Activated effector memory CD4-positive, alpha-beta T cell treated with anti-CD3 and anti-CD28 coated beads, Interleukin-2, amount 50 U/mL, for 16 hours (primary cell): ENCODE measurements at regions not wholly inside any gene's neighbourhood (a gene's known extent, or its start where the extent isn't known, plus 50 kb on each side); places are given as distances from the start of the nearest gene placed in this dataset.

ENCODE experiments used
- DNase-seq: peaks from one replicate; pipeline ENCODE4 v3.0.0-alpha.2; 2020

DNA sequence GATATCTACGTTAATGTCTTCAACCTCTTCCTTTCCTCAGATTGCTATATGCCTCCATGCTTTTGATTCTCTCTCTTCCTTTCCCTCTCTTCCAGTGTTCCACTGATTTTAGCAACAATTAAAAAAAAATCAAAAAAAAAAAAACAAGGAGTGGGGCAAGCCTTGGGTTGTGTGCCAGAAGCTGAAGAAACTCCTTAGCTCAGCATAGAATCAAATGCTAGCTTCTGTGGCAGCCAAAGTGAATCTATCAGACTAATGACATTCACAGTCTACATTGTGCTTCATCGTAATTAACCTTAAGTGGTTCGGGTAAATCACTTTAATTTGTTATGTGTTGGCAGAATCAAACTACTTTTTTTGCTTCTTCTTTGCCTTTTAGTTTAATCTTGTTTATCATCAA is 237.3 kb downstream of the TMEM167A start:
- no peak for DNase-seq

DNA sequence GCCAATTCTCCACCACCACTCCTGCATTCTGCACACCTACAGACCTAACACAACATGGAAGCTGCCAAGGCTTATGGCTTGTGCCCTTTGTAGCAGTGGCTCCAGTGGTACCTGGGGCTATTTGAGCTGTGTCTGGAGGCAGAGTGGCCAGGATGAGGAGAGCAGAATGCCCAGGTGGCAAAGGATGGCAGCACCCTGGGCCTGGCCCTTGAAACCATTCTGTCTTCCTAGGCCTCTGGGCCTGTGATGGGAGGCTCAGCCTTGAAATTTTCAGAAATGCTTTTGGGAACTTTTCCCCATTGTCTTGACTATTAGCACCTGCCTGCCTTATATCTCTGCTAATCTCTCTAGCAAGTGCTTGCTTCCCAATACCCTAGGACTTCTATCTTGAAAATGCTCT is 241.7 kb downstream of the TMEM167A start:
- no peak for DNase-seq

DNA sequence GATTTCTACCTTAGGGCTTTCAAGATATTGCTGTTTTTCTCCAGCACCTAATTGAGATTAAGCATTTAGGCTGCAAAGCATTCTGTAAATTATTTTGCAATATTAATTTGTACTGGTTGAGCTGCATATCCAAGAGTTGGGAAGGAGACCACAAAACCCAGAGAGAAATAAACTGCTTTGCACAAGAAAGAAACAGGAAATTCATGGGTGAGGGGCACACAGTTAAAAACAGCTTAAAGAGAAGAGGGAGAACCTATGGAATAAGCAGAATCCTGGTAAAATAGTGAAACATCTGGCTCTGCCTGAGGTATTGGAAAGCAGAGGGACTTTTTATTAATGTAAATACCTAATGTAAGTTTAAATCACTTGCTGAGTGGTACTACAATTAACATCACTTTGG is 243.0 kb downstream of the TMEM167A start:
- DNase-seq, result no peak

DNA sequence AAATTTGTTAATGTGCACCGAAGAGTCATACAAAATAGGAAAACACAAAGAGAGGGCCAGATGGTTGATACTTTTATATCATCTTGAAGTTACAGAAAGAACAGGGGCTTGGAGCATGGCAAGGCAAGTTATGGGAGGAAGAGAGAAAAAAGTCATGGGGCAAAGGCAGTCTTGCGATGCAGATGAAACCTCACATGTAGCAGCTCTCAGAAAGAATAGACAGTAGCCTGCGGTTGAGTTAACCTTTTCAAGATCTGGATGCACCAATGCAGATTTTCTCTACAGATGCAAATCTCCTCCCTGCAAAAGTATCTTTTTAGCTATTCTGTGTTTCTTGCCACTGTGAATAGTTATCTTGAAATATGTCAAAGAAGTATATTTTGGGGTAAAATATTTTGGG is 243.9 kb downstream of the TMEM167A start:
- no peak for DNase-seq

DNA sequence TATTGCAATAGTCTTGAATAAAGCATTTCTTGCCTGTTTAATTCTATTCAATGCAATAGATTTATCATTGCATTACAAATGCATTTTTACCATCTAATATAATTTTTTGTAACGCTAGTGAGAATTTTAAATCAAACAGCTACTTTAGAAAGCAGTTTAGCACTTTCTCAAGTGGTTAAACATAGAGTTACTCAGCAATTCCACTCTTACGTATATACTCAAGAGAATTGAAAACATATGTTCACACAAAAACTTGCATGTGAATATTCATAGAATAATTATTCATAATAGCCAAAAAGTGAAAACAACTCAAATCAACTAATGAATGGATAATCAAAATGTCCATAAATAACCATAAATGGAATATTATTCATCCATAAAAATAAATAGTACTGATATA is 244.7 kb downstream of the TMEM167A start:
- no peak for DNase-seq

DNA sequence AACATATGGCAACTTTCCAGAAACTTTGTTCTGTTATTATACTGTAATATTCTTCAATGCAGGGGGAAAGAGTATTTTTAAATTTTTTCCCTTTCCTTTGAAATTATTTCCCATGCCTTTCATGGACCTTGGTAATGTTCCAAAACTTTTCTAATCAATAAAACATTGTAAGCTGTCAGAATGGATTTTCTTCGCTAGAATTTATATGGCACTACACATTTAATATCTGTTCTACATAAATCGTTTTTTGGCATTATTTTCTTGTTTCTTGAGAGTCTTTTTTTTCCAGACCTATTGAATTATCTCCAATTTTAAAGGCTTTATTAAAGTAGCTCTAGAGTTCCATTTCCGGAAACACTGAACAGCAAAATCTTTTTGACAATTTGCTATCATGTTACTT is 249.0 kb downstream of the TMEM167A start:
- no peak for DNase-seq

DNA sequence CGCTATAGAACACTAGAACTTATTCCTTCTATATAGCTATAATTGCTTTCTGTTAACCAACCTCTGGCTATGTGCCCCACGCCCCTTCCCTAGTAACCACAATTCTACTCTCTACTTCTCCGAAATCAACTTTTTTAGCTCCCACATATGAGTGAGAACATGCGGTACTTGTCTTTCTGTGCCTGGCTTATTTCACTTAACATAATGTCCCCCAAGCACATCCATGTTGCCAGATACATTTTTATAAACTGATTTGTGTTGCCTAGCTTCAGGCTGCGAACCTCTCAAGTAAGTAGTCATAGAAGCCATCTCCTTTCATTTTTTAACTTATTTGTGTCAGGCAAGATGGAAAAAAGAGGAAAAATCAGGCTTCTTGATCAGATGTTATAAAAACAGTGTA is 249.5 kb downstream of the TMEM167A start:
- no peak for DNase-seq

DNA sequence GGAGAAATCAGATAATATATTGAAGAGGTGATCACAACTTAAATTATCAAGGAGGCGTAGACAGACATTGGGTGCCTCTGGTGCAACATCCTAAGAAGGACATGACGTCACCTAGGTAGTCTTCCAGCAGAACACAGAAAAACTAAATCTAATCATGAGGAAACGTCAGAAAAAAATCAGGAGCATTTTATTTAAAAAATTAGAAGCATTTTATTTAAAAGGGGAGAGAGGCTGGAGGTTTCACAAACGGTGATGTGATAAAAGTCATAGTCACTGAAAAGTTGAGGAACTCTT is 254.6 kb downstream of the TMEM167A start:
- DNase-seq, result no peak

DNA sequence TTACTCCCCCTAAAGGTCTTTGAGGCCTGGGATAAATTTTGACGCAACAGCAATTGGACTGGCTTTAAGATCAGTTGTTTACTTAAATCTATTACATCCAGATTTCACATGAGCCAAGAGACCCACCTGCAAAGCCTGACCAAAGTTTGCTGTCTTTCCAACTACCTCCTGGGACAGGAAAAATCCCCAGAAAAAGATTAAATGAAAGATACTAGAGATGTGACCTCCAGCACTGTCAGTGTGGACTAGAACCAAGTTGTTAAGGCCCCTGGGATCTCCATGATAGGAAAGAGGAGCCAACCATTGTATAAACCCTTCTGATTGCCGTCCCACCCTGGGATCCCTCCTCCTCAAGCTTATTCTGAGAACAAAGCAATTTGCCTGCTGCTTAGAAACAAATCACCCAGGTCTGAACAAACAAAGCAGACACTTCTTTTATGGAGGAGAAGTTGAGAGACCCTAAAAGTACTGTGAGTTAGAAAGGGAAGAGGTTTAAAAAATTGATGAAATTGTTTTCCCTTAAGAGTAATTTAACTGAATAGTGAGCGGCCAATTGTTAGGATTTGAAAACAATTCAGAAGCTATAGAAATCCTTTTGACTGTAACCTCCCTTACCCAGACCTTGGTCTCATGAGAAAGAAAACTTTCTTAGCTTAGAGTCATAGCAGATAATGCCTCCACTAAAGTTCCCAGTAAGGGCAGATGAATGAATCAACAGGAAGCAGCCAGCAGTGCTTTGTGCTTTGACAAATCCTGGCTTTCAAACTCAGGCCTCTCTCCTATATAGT is 255.2 kb downstream of the TMEM167A start:
- DNase-seq, result no peak

DNA sequence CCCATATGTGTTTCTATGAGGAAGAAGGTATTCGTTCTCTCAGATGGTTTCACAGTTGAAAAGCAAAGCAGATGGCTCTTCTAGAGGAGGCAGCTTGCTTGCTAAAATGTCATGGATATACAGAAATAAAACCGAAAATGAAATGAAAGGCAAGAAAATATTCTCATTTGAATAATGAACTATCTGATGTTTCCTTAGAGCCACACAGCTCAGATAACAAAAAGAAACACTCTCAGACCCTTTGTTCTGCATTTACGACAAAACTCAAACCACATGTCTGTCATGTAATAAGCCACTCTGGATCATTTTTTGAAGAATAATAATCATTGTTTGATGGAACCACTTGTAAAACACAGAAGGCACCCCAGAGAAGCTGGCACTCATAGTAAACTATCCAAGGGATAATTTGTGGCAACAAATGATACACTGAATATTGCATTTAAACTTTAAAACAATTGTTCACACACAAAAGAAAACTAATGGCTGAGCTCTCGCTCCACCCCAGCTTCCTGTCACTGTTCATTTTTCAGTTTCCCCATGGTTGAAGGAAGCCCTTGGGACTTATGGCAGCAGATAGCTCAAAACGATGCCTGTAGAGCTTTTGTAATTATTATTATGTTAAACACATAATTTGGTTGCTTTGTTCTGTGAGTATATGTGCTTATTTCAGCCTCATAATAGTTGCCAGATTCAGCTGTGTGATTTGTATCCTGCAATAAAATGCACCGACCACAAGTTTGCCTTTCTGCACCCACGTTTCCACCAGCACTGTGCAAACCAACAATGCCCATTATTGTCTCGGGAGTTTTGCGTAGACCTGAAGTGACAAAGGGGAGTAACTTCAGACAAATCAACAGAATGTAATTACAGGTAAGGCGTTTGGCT is 256.0 kb downstream of the TMEM167A start:
- no peak for DNase-seq

DNA sequence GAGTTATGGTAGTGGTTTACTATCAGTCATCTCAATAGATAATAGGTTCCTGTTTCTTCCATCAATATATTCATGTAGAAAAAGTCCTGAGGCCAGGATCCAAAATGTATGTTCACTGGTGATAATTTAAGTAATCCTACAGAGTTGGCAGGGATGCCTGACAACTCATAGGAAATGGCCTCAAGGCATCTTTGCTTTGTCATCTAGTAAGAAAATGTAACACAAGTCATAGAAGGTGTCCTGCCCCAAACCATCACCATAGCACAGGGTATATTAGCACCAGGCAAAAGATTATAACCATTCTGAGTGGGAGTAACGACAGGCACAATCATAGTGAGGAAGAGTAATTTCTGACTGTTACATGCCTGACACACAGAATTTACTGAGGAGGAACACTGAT is 257.0 kb downstream of the TMEM167A start:
- DNase-seq, result no peak

DNA sequence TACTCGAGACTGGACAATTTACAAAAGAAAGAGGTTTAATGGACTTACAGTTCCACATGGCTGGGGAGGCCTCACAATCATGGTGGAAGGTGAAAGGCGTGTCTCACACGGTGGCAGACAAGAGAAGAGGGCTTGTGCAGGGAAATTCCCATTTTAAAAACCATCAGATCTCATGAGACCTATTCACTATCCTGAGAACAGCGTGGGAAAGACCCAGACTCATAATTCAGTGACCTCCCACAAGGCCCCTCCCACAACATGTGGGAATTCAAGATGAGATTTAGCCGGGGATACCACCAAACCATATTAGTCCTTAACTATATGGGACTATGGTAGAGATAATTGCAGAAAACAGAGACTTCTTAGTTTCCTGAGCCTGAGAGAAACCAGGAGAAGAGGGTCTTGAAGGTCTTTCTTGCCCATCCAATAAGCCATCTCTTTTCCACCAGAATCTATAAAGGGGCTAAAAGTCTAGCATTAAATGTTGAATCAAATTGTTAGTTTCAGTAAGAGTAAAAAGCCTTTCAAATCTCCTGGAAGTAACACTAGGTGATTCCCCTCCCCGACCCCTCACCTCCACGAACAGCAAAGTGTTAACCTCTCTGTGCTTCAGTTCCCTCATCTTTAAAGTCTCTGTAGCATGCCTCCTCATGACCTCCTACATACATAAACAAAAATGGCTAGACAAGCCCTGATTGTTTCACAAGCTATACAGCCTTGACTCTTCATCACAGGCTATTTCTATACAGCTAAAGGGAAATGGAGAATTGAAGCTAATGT is 259.1 kb downstream of the TMEM167A start:
- DNase-seq, result no peak

DNA sequence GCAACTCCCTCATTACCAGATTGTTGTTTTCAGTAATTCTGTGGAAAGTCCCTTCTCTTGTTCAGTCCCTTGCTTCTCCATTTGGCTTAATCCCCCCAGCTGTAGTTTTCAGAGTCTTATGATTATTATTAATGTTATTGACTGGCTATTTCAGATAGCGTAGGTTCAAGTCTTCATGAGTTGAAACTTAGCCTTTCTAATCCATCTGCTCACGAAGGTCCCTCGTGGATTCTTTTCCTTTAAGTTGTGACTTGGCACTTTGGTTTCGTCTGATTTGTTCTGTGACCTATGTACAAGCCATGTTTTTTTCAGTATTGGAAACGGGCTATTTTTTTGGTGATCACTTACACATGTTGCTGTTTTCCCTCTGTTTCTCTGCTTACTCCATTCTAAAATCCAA is 260.3 kb downstream of the TMEM167A start:
- DNase-seq, result no peak

DNA sequence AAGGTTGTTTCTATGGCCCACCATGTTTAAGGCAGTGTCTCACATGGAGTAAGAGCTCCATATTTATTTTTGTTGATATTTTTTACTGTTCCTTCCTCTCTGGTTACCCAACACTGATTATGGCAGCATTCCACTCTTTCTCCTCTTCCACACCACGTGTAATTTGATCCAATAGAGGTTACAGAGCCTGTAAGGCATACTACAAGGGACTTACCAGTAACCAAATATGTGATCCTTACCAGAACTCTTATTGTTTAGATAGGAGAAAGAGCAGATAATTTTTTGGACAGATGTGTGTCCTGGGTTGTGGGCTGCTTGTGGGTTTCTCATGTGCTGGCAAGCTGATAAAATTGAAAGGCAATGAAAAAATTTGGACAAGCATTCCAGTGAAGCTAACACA is 261.3 kb downstream of the TMEM167A start:
- no peak for DNase-seq

DNA sequence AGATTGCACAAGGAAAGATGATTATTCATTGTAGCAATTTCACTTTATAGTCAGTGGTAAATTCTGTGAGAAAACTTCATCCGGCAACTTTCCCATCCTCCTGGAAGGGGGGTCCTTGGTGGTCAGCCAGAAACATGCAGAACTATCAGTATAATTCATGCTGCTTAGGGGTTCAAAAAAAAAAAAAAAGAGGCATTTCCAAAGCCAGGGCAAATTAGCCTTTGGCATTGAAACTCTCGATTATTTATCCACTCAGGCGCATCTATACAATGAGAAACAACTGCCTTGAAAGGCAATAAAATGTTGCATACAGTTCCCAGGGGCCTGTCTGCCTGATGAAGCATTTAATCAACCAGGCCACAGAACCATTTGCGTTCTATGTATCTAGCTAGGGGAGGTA is 263.3 kb downstream of the TMEM167A start:
- no peak for DNase-seq

DNA sequence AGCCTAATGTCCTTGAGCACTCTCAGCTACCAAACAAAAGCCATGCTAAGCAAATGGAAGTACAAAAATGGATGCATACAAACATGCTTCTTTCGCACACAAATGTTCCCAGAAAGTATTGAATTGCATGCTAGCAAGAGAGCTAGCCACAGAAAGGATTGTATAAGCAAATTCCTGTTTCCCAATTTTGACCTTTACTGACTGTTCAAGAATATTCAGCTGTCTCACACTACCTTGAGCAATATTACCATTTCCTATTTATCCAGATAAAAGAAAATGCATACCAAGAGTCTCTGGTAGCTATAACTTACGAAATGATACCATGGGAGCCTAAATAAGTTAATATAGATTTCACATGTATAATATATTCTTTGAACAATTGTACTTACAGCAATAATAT is 264.6 kb downstream of the TMEM167A start:
- DNase-seq, result no peak

DNA sequence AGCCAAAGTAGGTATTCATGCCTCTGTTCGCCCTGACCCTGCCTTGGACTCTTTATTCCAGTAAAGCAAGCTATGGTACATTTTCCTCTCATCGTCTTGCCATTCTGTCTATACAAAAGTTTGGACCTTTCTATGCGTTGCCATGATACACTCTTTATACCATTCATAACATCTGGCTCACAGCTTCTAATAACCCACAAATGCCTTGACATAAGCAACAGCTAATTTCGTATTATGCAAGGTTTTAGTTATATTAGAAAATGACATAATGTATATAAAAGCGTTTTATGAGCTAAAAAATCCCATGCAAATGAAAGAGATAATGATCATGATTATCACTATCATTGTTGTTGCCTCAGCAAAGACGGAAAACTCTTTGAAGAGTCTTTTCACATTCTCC is 265.7 kb downstream of the TMEM167A start:
- DNase-seq, result no peak

DNA sequence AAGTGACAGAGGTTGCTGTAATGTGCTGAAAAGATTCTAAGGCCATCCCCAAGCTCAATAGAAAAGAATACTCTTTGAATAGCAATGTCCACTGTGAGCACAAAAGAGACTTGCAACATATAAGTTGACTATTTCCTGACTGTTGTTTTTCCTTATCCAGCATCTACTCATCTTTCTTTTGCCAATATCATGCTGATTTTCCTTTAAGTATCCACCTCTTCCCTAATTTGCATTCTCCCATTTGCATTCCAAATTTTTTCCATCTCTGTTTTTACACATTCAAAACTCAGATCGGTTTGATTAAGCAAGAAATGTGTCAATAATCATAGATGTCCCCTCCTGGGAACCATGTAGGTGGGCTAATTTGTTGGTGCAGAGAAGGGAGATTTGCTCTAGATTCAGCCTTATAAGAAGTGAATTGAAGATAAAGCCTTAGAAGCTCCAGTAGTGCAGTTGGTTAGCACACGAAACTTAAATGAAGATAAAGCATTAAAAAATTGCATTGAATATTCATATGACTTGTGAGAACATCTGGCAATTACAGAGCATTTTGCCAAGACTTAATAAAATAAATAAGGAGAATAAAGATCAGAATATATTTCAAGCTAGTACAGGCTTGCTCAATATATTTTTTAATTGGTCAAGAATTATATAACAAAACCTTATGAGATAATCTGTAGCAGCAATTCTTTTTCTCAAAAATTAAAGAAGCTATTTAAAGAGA is 267.6 kb downstream of the TMEM167A start:
- DNase-seq, result no peak

DNA sequence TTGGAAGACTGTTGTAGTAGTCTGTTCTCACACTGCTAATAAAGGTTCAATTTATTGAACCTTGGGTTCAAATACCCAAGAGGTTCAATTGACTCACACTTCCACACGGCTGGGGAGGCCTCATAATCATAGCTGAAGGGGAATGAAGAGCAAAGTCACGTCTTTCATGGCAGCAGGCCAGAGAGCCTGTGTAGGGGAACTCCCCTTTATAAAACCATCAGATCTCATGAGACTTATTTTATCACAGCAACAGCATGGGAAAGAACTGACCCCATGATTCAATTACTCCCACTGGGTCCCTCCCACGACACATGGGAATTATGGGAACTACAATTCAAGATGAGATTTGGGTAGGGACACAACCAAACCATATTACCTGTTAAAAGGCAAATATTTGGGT is 268.2 kb downstream of the TMEM167A start:
- DNase-seq, result no peak

DNA sequence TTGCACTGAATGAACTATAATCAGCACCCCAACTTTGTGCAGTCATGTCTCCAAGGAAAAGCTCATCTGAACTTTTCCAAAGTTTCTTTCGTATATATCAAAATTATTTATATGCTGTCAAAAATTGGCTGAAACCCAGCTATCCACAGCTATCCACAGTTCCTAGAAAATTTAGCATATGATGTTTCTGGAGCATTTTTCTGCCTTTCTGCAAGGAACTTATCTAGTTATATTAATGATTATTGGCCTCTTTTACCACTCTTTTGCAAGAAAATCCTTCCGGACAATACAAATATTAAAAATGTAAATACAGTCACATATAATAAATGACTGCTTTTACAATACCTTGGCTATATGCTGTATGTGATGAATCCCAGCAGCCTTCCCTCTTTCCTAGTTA is 270.2 kb downstream of the TMEM167A start:
- DNase-seq, result no peak

DNA sequence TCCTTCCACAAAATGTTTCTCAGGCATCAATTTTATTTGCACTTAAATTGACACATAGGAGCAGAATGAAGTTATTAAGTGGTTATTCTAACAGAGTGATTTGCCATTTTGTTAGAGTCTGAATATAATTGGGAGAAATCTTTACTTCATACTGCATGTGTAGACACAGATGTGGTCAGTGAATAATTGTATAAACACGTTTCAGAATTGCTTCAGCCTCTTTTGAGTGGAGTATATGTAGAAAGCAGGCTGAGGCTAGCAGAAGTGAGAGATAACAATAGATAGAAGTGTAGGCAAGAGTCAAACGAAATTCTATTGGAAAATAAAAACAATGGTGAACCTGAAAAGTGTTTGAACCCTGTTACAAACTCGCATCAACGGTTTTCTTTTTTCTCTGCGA is 270.7 kb downstream of the TMEM167A start:
- DNase-seq, result no peak

DNA sequence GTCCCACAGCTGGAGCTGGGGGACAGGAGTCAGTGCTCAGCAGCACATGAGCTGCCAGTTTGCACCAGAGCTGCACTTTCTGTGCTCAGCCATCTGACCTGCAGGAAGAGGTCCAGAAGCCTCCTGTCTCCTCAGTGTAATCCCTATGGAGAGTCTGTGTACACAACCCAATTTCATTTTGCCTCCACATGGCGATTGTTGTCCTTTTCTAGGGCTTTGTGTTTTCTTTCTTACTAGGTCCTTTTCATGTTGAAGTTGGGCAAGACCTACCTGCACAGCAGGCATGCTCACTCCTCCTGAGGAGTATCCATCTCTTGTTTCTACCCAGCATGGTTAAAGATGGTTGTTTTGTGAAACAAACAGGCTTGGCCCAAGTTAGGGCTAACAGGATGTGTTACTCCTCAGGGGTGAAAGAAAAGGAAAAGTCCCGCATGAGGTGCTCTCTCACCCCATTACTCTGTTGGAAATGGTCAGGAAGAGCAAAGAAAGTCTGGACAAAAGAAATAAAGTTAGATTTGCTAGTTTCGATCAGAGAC is 273.0 kb downstream of the TMEM167A start:
- DNase-seq, result no peak

DNA sequence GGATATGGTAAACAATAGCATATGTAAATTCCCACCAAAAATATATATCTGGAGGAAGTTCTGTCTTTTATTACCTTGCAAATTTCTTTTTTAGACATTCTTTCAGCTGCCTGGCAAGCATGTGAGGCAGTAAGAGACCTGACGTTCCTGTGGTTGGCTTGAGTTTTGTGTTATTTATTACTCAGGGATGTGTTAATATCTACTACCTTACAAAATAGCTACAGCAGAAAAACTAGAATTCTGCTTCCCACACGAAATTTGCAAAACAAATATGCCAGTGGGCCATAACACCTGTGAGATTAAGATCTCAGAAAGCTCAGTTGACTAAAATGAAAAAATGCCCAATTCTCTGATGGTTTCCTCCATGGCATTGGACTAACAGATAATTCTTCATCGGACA is 274.2 kb downstream of the TMEM167A start:
- no peak for DNase-seq
